ENCODE measurements at regions not wholly inside any gene's neighbourhood (a gene's known extent, or its start where the extent isn't known, plus 50 kb on each side); places are given as distances from the start of the nearest gene placed in this dataset.

- TF ChIP-seq, protein P1, sequence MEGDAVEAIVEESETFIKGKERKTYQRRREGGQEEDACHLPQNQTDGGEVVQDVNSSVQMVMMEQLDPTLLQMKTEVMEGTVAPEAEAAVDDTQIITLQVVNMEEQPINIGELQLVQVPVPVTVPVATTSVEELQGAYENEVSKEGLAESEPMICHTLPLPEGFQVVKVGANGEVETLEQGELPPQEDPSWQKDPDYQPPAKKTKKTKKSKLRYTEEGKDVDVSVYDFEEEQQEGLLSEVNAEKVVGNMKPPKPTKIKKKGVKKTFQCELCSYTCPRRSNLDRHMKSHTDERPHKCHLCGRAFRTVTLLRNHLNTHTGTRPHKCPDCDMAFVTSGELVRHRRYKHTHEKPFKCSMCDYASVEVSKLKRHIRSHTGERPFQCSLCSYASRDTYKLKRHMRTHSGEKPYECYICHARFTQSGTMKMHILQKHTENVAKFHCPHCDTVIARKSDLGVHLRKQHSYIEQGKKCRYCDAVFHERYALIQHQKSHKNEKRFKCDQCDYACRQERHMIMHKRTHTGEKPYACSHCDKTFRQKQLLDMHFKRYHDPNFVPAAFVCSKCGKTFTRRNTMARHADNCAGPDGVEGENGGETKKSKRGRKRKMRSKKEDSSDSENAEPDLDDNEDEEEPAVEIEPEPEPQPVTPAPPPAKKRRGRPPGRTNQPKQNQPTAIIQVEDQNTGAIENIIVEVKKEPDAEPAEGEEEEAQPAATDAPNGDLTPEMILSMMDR (IDR thresholded peaks at IDR 0.05) = no peak
- TF ChIP-seq POLR2A (IDR thresholded peaks at IDR 0.05) = no peak
Measured at GRCh38 chr3:74905478-74905877, 291.0 kb upstream of the CNTN3 start.
